HepG2 (cell line): ENCODE measurements at regions not wholly inside any gene's neighbourhood (a gene's known extent, or its start where the extent isn't known, plus 50 kb on each side); places are given as distances from the start of the nearest gene placed in this dataset.

Experiments used
- BCL6 ChIP-seq: IDR thresholded peaks from 2 replicates; pipeline ENCODE4 v1.6.1; 2016; ENCODE audit warnings: missing genetic modification reagents, missing compliant biosample characterization
- CHD2 ChIP-seq: IDR thresholded peaks from 2 replicates; pipeline ENCODE4 v1.6.1; 2011; ENCODE audit warnings: low read depth, low read length, improper control_type of control experiment
- EP300 ChIP-seq, 3 experiments: sonication (generic) in 1 of 3; formaldehyde crosslinking in 1 of 3; IDR thresholded peaks; 2 replicates each; pipeline versions ENCODE4 v1.5.1 to v1.6.1; 2011 to 2020; ENCODE audit warnings: low read depth in 2 of 3, low read length in 2 of 3, borderline replicate concordance in 1 of 3, improper control_type of control experiment in 1 of 3, mild to moderate bottlenecking in 1 of 3, missing genetic modification reagents in 1 of 3, moderate library complexity in 1 of 3
- GABPB1 ChIP-seq: IDR thresholded peaks from 2 replicates; pipeline ENCODE4 v1.6.1; 2016; ENCODE audit warnings: mild to moderate bottlenecking, missing genetic modification reagents, moderate library complexity, missing compliant biosample characterization
- HINFP ChIP-seq: sonication (generic); formaldehyde crosslinking; IDR thresholded peaks from 2 replicates; pipeline ENCODE4 v1.4.0; 2020; ENCODE audit warnings: low read depth, mild to moderate bottlenecking, missing genetic modification reagents
- HNF4A ChIP-seq: sonication (generic); formaldehyde crosslinking; IDR thresholded peaks from 2 replicates; pipeline ENCODE4 v1.4.0; 2020; ENCODE audit warnings: missing genetic modification reagents
- MIER3 ChIP-seq: IDR thresholded peaks from 2 replicates; pipeline ENCODE4 v1.6.1; 2016; ENCODE audit warnings: missing compliant biosample characterization, borderline replicate concordance
- MXI1 ChIP-seq: IDR thresholded peaks from 3 replicates; pipeline ENCODE4 v1.6.1; 2012; ENCODE audit warnings: low read depth, low read length, inconsistent platforms, borderline replicate concordance
- MYPOP ChIP-seq: sonication (generic); formaldehyde crosslinking; IDR thresholded peaks from 2 replicates; pipeline ENCODE4 v1.8.1; 2023; ENCODE audit warnings: mild to moderate bottlenecking, moderate library complexity, missing genetic modification reagents
- NFYB ChIP-seq: sonication (generic); formaldehyde crosslinking; IDR thresholded peaks from 2 replicates; pipeline ENCODE4 v1.4.0; 2020; ENCODE audit warnings: missing genetic modification reagents
- PHF20 ChIP-seq: sonication (generic); formaldehyde crosslinking; IDR thresholded peaks from 2 replicates; pipeline ENCODE4 v1.5.0; 2020; ENCODE audit warnings: mild to moderate bottlenecking, missing genetic modification reagents
- PREB ChIP-seq: sonication (generic); formaldehyde crosslinking; IDR thresholded peaks from 2 replicates; pipeline ENCODE4 v1.4.0; 2020; ENCODE audit warnings: missing genetic modification reagents
- RXRB ChIP-seq: IDR thresholded peaks from 2 replicates; pipeline ENCODE4 v1.6.1; 2016; ENCODE audit warnings: borderline replicate concordance, missing genetic modification reagents, missing compliant biosample characterization
- SAFB2 ChIP-seq: sonication (generic); formaldehyde crosslinking; IDR thresholded peaks from 2 replicates; pipeline ENCODE4 v1.5.1; 2020; ENCODE audit warnings: missing genetic modification reagents, low read depth, mild to moderate bottlenecking, borderline replicate concordance
- SAP130 ChIP-seq: IDR thresholded peaks from 2 replicates; pipeline ENCODE4 v1.6.1; 2016; ENCODE audit warnings: low read depth
- THAP7 ChIP-seq: sonication (generic); formaldehyde crosslinking; IDR thresholded peaks from 2 replicates; pipeline ENCODE4 v1.8.1; 2023; ENCODE audit warnings: mild to moderate bottlenecking, missing genetic modification reagents
- ZFAT ChIP-seq: sonication (generic); formaldehyde crosslinking; conservative IDR thresholded peaks from 2 replicates; pipeline ENCODE4 v1.8.1; 2023; ENCODE audit warnings: missing genetic modification reagents, inconsistent platforms
- ZHX1 ChIP-seq: sonication (generic); formaldehyde crosslinking; IDR thresholded peaks from 2 replicates; pipeline ENCODE4 v1.8.1; 2022; ENCODE audit warnings: low read depth, mild to moderate bottlenecking, missing genetic modification reagents
- ZNF20 ChIP-seq: sonication (generic); formaldehyde crosslinking; IDR thresholded peaks from 2 replicates; pipeline ENCODE4 v1.4.0; 2020; ENCODE audit warnings: mild to moderate bottlenecking, moderate library complexity, missing genetic modification reagents
- ZNF383 ChIP-seq: sonication (generic); formaldehyde crosslinking; IDR thresholded peaks from 2 replicates; pipeline ENCODE4 v1.4.0; 2020; ENCODE audit warnings: missing genetic modification reagents, mild to moderate bottlenecking, borderline replicate concordance
- ZNF644 ChIP-seq: IDR thresholded peaks from 2 replicates; pipeline ENCODE4 v1.6.1; 2016; ENCODE audit warnings: low read depth
- ZNF724P ChIP-seq: sonication (generic); formaldehyde crosslinking; IDR thresholded peaks from 2 replicates; pipeline ENCODE4 v1.8.0; 2022; ENCODE audit warnings: missing genetic modification reagents, borderline replicate concordance
- ZNF841 ChIP-seq: sonication (generic); formaldehyde crosslinking; IDR thresholded peaks from 2 replicates; pipeline ENCODE4 v1.8.1; 2023; ENCODE audit warnings: missing genetic modification reagents, borderline replicate concordance

- TF ChIP-seq CHD2, result no peak
- no peak for TF ChIP-seq ZFAT (CRISPR knock-in tag)
- TF ChIP-seq ZNF20 (CRISPR knock-in tag), result no peak
- no peak for TF ChIP-seq BCL6 (CRISPR knock-in tag)
- no peak for TF ChIP-seq PHF20 (CRISPR knock-in tag)
- no peak for TF ChIP-seq THAP7 (CRISPR knock-in tag)
- no peak for TF ChIP-seq PREB (CRISPR knock-in tag)
- TF ChIP-seq NFYB, result no peak
- no peak for TF ChIP-seq ZHX1 (CRISPR knock-in tag)
- TF ChIP-seq SAFB2 (CRISPR knock-in tag), result no peak
- TF ChIP-seq ZNF383 (CRISPR knock-in tag), result no peak
- no peak for TF ChIP-seq MIER3 (CRISPR knock-in tag)
- TF ChIP-seq MXI1, result peak; percentile 71; the same call in 1 of the 3 replicates
- TF ChIP-seq HNF4A (CRISPR knock-in tag), result 0 out of 2 replicates have a peak, but pooled peaks have one; percentile 13
- TF ChIP-seq RXRB (CRISPR knock-in tag), result peak; percentile 15; the same call in 1 of the 2 replicates
- TF ChIP-seq MYPOP (CRISPR knock-in tag), result no peak
- no peak for TF ChIP-seq ZNF724P (CRISPR knock-in tag)
- peak; percentile 46; the same call in 1 of the 2 replicates for TF ChIP-seq GABPB1
- no peak for TF ChIP-seq HINFP (CRISPR knock-in tag)
- no peak for TF ChIP-seq ZNF841 (CRISPR knock-in tag)
- no peak; a peak in 1 of 4 replicates for TF ChIP-seq EP300 (IDR thresholded peaks at IDR 0.05; ENCODE audit: low read depth in 2 of 2, low read length in 2 of 2)
- TF ChIP-seq EP300 (CRISPR knock-in tag; IDR thresholded peaks at IDR 0.05; ENCODE audit: borderline replicate concordance), result no peak
- TF ChIP-seq SAP130 (CRISPR knock-in tag), result peak; percentile 70
- TF ChIP-seq ZNF644 (CRISPR knock-in tag), result peak; percentile 61
These were observed 181.1 kb downstream of the MID1IP1 start (continued) for GRCh38 chrX:38982370-38982769.
